ENCODE measurements at regions not wholly inside any gene's neighbourhood (a gene's known extent, or its start where the extent isn't known, plus 50 kb on each side); places are given as distances from the start of the nearest gene placed in this dataset.
"Not testable (repeated sequence)": the region's sequence is repeated elsewhere in the genome, so short reads cannot be mapped to it uniquely, and the experiment has no call there.

DNA sequence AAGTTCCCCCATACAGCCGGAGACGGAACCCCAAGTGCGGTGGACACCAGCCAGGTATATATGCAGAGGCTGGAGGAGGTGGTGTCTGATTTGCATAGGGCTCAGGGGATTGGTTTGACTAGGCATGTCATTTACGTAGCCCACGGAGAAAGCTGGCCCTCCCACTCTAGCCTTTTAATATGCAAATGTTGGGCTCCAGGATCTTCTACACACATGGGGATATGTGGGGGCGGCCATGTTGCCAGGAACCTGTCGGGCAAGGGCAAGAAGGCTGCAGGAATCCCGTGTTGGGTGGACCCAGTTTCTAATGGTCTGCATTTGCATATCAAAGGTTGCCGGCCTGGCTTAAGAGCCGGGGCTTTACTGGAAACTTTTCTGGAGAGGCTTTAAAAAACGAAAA is 57.4 kb downstream of the FTHL17 start:
- not testable (repeated sequence) for DNase-seq (ENCODE audit: extremely low spot score, unreplicated experiment); H3K36me3 Mint-ChIP-seq; H3K27me3 Mint-ChIP-seq; H3K4me1 Mint-ChIP-seq (ENCODE audit: unreplicated experiment); H3K4me3 Mint-ChIP-seq; H3K27ac Mint-ChIP-seq
- peaks cover 12% of the 10 kb centered on the region for H3K9me3 Mint-ChIP-seq

DNA sequence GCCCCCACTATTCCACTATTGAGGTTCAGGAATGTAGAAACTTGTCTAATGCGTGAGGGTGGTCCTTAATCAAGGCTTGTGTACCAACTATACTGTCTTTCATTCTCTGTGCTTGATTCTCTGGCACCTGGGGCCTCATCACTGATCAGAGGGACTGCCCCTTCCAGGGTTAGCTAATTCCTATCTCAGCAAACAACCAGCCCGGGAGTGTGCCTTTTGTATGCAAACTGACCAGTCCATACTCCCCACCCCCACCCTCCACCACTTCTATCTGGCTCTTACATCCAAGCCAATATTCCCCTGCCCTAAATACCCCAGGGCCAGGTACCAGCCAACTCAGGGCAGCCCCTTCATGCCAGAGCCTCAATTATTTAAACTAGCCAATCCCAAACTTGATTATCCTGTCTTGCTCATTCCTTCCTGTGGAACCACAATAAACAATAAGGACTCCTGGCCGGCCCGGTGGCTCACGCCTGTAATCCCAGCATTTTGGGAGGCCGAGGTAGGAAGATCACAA is 59.3 kb downstream of the FTHL17 start:
- no peak for DNase-seq (ENCODE audit: extremely low spot score, unreplicated experiment)
- Mint-ChIP-seq H3K4me1 (ENCODE audit: unreplicated experiment) (no peaks in the 10 kb centered on the region), H3K9me3 (peaks cover 9% of the 10 kb centered on the region), H3K27ac (no peak overlapping the region), H3K27me3 (no peaks in the 10 kb centered on the region), H3K36me3 (no peaks in the 10 kb centered on the region), H3K4me3 (no peak overlapping the region)
- TF ChIP-seq, protein P1, sequence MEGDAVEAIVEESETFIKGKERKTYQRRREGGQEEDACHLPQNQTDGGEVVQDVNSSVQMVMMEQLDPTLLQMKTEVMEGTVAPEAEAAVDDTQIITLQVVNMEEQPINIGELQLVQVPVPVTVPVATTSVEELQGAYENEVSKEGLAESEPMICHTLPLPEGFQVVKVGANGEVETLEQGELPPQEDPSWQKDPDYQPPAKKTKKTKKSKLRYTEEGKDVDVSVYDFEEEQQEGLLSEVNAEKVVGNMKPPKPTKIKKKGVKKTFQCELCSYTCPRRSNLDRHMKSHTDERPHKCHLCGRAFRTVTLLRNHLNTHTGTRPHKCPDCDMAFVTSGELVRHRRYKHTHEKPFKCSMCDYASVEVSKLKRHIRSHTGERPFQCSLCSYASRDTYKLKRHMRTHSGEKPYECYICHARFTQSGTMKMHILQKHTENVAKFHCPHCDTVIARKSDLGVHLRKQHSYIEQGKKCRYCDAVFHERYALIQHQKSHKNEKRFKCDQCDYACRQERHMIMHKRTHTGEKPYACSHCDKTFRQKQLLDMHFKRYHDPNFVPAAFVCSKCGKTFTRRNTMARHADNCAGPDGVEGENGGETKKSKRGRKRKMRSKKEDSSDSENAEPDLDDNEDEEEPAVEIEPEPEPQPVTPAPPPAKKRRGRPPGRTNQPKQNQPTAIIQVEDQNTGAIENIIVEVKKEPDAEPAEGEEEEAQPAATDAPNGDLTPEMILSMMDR (conservative IDR thresholded peaks at IDR 0.05), result no peak

DNA sequence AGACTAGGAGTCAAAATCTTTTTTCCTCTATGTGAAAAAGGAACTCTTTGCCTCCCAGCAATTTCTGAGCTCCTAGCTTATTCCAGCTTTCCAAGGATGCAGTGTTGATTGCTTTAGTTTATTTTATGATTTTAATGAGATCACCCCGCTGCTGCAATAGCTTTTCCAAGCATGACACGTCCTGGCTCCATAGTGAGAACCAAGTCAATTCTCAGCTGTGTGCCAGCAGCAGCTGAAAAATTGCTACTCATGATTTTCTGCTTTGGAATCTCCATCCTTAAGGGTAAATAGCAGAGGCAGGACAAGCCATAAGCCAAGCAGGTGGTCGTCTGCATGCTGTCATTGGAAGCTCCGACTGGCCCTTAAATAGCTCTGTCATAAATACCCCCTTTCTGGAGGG is 64.5 kb downstream of the FTHL17 start:
- no peak for DNase-seq (ENCODE audit: extremely low spot score, unreplicated experiment)
- Mint-ChIP-seq H3K9me3 (no peaks in the 10 kb centered on the region), H3K27me3 (no peaks in the 10 kb centered on the region), H3K36me3 (no peaks in the 10 kb centered on the region), H3K27ac (no peak overlapping the region), H3K4me3 (no peak overlapping the region), H3K4me1 (ENCODE audit: unreplicated experiment) (no peaks in the 10 kb centered on the region)
- TF ChIP-seq, protein P1 (conservative IDR thresholded peaks at IDR 0.05), result no peak

DNA sequence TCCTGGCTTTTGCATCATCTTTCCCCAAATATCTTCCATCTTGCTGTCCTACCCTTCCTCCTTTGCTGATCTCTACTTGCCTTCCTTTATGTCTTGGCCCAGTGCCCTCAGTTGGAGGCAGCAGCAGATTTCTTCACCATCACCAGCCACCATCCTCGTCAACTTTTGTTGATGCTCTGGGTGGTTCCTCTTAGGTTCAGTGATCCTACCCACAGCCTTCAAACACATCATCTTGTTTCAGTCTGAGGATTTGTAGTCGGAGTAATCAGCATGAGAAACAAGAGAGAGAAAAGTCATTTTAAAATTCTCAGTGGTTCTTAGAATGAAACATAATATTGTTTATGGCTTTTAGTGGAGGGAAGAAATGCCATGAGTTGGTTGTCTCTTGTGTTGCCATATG is 65.8 kb downstream of the FTHL17 start:
- no peak overlapping the region for H3K27ac Mint-ChIP-seq
- no peak overlapping the region for H3K4me3 Mint-ChIP-seq
- no peak for DNase-seq (ENCODE audit: extremely low spot score, unreplicated experiment)
- no peaks in the 10 kb centered on the region for H3K27me3 Mint-ChIP-seq
- no peaks in the 10 kb centered on the region for H3K36me3 Mint-ChIP-seq
- H3K4me1 Mint-ChIP-seq (ENCODE audit: unreplicated experiment), result no peaks in the 10 kb centered on the region
- no peaks in the 10 kb centered on the region for H3K9me3 Mint-ChIP-seq
- TF ChIP-seq, protein P1 (conservative IDR thresholded peaks at IDR 0.05), result no peak

DNA sequence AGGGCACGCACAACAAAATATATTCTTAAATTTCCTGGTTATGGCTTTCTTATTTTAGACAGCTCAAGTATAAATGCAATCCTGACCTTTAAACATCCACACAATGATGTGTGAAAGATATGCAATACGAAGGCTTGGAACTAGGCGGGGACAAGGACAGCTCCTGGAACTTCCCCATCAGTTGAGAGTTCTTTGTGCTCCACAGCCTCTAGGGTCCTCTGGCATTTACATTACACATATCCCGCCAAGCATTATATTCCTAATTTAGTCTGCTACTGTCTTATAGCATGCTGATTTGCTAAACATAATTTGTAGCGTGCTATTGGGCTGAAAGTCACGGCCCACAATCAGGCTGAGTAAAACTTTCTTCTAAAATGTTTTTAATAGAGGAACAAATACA is 74.4 kb downstream of the FTHL17 start:
- no peaks in the 10 kb centered on the region for H3K27me3 Mint-ChIP-seq
- no peak overlapping the region for H3K4me3 Mint-ChIP-seq
- no peaks in the 10 kb centered on the region for H3K9me3 Mint-ChIP-seq
- DNase-seq (ENCODE audit: extremely low spot score, unreplicated experiment), result no peak
- TF ChIP-seq, protein P1 (conservative IDR thresholded peaks at IDR 0.05), result no peak
- H3K27ac Mint-ChIP-seq, result no peak overlapping the region
- H3K4me1 Mint-ChIP-seq (ENCODE audit: unreplicated experiment), result no peaks in the 10 kb centered on the region
- H3K36me3 Mint-ChIP-seq, result no peaks in the 10 kb centered on the region

DNA sequence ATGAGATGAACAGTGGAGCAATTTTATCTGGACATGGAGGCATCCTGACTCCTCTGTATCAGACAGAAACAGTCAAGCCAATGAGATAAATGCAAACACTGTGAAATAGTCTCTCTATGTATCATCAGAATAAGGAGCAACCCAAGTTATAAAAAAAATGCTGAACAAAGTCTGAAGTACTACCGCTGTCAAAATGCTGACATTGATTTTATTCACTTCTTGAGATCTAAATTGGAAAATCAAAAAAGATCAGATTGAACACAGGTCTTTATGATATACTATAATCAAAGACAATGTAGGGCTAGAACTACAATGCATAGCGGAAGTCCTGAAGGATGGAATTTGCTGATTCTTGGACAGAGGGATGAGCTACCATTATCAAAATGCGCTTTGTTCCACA is 76.1 kb downstream of the FTHL17 start:
- Mint-ChIP-seq H3K4me1 (ENCODE audit: unreplicated experiment) (no peaks in the 10 kb centered on the region), H3K4me3 (no peak overlapping the region)
- DNase-seq (ENCODE audit: extremely low spot score, unreplicated experiment), result no peak

More for the DNA sequence above, 76.1 kb downstream of the FTHL17 start:
- Mint-ChIP-seq H3K27ac (no peak overlapping the region), H3K36me3 (no peaks in the 10 kb centered on the region), H3K27me3 (no peaks in the 10 kb centered on the region), H3K9me3 (no peaks in the 10 kb centered on the region)
- TF ChIP-seq, protein P1 (conservative IDR thresholded peaks at IDR 0.05), result no peak

Data from type B pancreatic cell (in vitro differentiated cells).